ENCODE measurements at regions not wholly inside any gene's neighbourhood (a gene's known extent, or its start where the extent isn't known, plus 50 kb on each side); places are given as distances from the start of the nearest gene placed in this dataset.

GRCh38 chr10:31098046-31098445, 66.4 kb upstream of the ZNF438 start:
- TF ChIP-seq CTCF (IDR thresholded peaks at IDR 0.05) (no peak), POLR2A (IDR thresholded peaks at IDR 0.05) (no peak), EP300 (IDR thresholded peaks at IDR 0.05) (no peak)
